ENCODE measurements at regions not wholly inside any gene's neighbourhood (a gene's known extent, or its start where the extent isn't known, plus 50 kb on each side); places are given as distances from the start of the nearest gene placed in this dataset.

DNA sequence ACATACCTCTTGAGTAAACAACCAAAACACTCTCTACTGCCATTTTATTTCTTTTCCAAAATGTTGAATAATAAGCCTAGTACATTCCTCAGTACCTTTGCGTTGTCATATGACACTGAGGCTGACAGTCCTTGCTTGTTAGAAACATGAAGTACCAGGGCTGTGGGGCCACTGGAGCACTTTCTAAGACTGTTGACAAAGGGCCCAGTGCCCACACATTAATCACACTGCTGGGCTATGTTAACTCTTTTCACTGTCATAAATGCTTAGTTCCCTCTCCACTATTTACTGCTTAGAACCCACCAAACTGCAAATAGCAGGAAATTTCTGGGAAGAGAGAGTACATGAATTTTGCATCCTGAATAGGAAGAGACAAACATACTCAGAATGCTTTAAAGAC, 57.1 kb downstream of the FAM47B start:
- no peak for DNase-seq (ENCODE audit: low spot score)
- no peak for TF ChIP-seq EZH2phosphoT487 (IDR thresholded peaks at IDR 0.05; ENCODE audit: borderline replicate concordance, low read depth, low read length)
- TF ChIP-seq, protein P1, sequence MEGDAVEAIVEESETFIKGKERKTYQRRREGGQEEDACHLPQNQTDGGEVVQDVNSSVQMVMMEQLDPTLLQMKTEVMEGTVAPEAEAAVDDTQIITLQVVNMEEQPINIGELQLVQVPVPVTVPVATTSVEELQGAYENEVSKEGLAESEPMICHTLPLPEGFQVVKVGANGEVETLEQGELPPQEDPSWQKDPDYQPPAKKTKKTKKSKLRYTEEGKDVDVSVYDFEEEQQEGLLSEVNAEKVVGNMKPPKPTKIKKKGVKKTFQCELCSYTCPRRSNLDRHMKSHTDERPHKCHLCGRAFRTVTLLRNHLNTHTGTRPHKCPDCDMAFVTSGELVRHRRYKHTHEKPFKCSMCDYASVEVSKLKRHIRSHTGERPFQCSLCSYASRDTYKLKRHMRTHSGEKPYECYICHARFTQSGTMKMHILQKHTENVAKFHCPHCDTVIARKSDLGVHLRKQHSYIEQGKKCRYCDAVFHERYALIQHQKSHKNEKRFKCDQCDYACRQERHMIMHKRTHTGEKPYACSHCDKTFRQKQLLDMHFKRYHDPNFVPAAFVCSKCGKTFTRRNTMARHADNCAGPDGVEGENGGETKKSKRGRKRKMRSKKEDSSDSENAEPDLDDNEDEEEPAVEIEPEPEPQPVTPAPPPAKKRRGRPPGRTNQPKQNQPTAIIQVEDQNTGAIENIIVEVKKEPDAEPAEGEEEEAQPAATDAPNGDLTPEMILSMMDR (conservative IDR thresholded peaks at IDR 0.05; ENCODE audit: low read length): no peak
- Histone ChIP-seq H3K4me3 (ENCODE audit: low read depth, low read length, poor library complexity, severe bottlenecking) (no peak overlapping the region), H3K27ac (ENCODE audit: low read depth, low read length, poor library complexity, severe bottlenecking) (no peak overlapping the region), H3K9me3 (ENCODE audit: low read length) (no peaks in the 10 kb centered on the region), H4K20me1 (ENCODE audit: insufficient read depth, low read length) (no peaks in the 10 kb centered on the region), H3K4me2 (ENCODE audit: low read length) (no peak overlapping the region), H3K36me3 (ENCODE audit: insufficient read depth, low read length) (no peaks in the 10 kb centered on the region), H2AFZ (ENCODE audit: low read length) (no peak overlapping the region), H3K79me2 (ENCODE audit: insufficient read depth, low read depth, low read length) (no peaks in the 10 kb centered on the region), H3K4me1 (ENCODE audit: insufficient read depth, low read length, poor library complexity, severe bottlenecking) (no peaks in the 10 kb centered on the region), H3K9me2 (ENCODE audit: insufficient read depth, low read length) (no peaks in the 10 kb centered on the region)
- POLR2A ChIA-PET: no interaction called here
- intact Hi-C loops (cut with micrococcal nuclease; ENCODE audit: unreplicated experiment): no loop called here
- no TSS peak for BruUV-seq (replicated peaks)
- CTCF ChIA-PET (ENCODE audit: unreplicated experiment): no interaction called here

- CTCF ChIA-PET (ENCODE audit: unreplicated experiment): no interaction called here
- H3K4me2 ChIP-seq (ENCODE audit: low read length): no peak overlapping the region
Observed at GRCh38 chrX:35006361-35006760, 63.8 kb downstream of the FAM47B start.

DNA sequence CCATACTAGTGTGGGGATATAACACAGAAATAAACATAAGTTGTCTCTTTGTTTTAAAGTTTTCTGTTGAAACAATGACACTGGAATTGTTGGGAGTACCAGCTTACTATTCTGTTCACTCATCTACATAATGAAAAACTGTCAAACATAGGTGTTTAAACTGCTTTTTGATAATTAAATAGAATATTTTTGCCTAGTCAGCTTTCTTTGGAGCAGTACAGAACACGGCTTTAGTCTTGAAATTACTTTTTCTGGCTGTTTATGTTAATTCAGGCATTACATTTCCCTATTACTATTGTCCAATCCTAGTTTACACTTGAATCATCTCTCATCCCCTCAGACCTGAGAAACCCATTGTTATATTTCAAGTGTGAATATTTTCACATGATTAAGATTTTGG, 73.0 kb downstream of the FAM47B start:
- no peak for DNase-seq (ENCODE audit: low spot score)
- BruUV-seq (replicated peaks): no TSS peak
- Histone ChIP-seq H3K9me3 (ENCODE audit: low read length) (no peaks in the 10 kb centered on the region), H3K4me3 (ENCODE audit: low read depth, low read length, poor library complexity, severe bottlenecking) (no peak overlapping the region), H3K79me2 (ENCODE audit: insufficient read depth, low read depth, low read length) (no peaks in the 10 kb centered on the region), H2AFZ (ENCODE audit: low read length) (no peak overlapping the region), H3K4me2 (ENCODE audit: low read length) (no peak overlapping the region), H3K36me3 (ENCODE audit: insufficient read depth, low read length) (no peaks in the 10 kb centered on the region), H3K4me1 (ENCODE audit: insufficient read depth, low read length, poor library complexity, severe bottlenecking) (no peaks in the 10 kb centered on the region), H3K27ac (ENCODE audit: low read depth, low read length, poor library complexity, severe bottlenecking) (no peak overlapping the region), H3K9me2 (ENCODE audit: insufficient read depth, low read length) (no peaks in the 10 kb centered on the region), H4K20me1 (ENCODE audit: insufficient read depth, low read length) (no peaks in the 10 kb centered on the region)
- ChIA-PET POLR2A (no interaction called here), CTCF (ENCODE audit: unreplicated experiment) (no interaction called here)
- TF ChIP-seq, protein P1 (conservative IDR thresholded peaks at IDR 0.05; ENCODE audit: low read length): no peak
- TF ChIP-seq EZH2phosphoT487 (IDR thresholded peaks at IDR 0.05; ENCODE audit: borderline replicate concordance, low read depth, low read length): no peak
- intact Hi-C loops (cut with micrococcal nuclease; ENCODE audit: unreplicated experiment): no loop called here

More at GRCh38 chrX:35006361-35006760, 63.8 kb downstream of the FAM47B start:
- no peaks in the 10 kb centered on the region for H3K4me1 ChIP-seq (ENCODE audit: insufficient read depth, low read length, poor library complexity, severe bottlenecking)
- POLR2A ChIA-PET: no interaction called here
- H3K4me3 ChIP-seq (ENCODE audit: low read depth, low read length, poor library complexity, severe bottlenecking): no peak overlapping the region
- H4K20me1 ChIP-seq (ENCODE audit: insufficient read depth, low read length): no peaks in the 10 kb centered on the region
- no TSS peak for BruUV-seq (replicated peaks)
- H3K27ac ChIP-seq (ENCODE audit: low read depth, low read length, poor library complexity, severe bottlenecking): no peak overlapping the region
- no peaks in the 10 kb centered on the region for H3K9me2 ChIP-seq (ENCODE audit: insufficient read depth, low read length)
- no peak for DNase-seq (ENCODE audit: low spot score)
- H3K9me3 ChIP-seq (ENCODE audit: low read length): no peaks in the 10 kb centered on the region
- H3K36me3 ChIP-seq (ENCODE audit: insufficient read depth, low read length): no peaks in the 10 kb centered on the region
- no peaks in the 10 kb centered on the region for H3K79me2 ChIP-seq (ENCODE audit: insufficient read depth, low read depth, low read length)
- intact Hi-C loops (cut with micrococcal nuclease; ENCODE audit: unreplicated experiment): no loop called here
- TF ChIP-seq, protein P1 (conservative IDR thresholded peaks at IDR 0.05; ENCODE audit: low read length): no peak
- TF ChIP-seq EZH2phosphoT487 (IDR thresholded peaks at IDR 0.05; ENCODE audit: borderline replicate concordance, low read depth, low read length): no peak
- no peak overlapping the region for H2AFZ ChIP-seq (ENCODE audit: low read length)

Data from OCI-LY7 (cell line).